Caco-2 (cell line): ENCODE measurements at regions not wholly inside any gene's neighbourhood (a gene's known extent, or its start where the extent isn't known, plus 50 kb on each side); places are given as distances from the start of the nearest gene placed in this dataset.

Experiments used
- BruUV-seq: library from RNA; stranded (reverse); fragments of 400-500 nt; replicated peaks from 2 replicates; lab custom pipeline; 2021; lab: Mats Ljungman, UMichigan
- CTCF ChIA-PET: fragments of 300-600 bp; sonication (Branson Sonifier 250); formaldehyde crosslinking; loops from one replicate; lab custom pipeline; 2022; ENCODE audit warnings: antibody characterized with exemption; lab: Charles Lee
- POLR2A ChIA-PET: fragments of 300-600 bp; sonication (Branson Sonifier 250); formaldehyde crosslinking; loops from one replicate; lab custom pipeline; 2022; ENCODE audit warnings: antibody characterized with exemption; lab: Charles Lee
- DNase-seq, 2 experiments: peaks; one replicate each; pipeline versions ENCODE4 v3.0.0 to v3.0.0-alpha.2; 2020 to 2022
- H3K27me3 ChIP-seq: replicated peaks from 2 replicates; pipeline ENCODE4 v1.6.0; 2011; ENCODE audit warnings: low read length; ENCODE audit not compliant: control insufficient read depth, insufficient read depth
- H3K36me3 ChIP-seq: 2 replicates; pipeline ENCODE4 v1.5.1; 2011; ENCODE audit warnings: low read length; ENCODE audit not compliant: control insufficient read depth, insufficient read depth
- H3K4me1 ChIP-seq: fragments of 250-450 bp; sonication (Bioruptor Pico); 2 replicates; pipeline ENCODE4 v1.5.1; 2020; ENCODE audit warnings: mild to moderate bottlenecking
- H3K4me3 ChIP-seq: 2 replicates; pipeline ENCODE4 v1.5.1; 2011; ENCODE audit warnings: low read depth, mild to moderate bottlenecking, control low read depth, low read length
- H3K9me3 ChIP-seq: fragments of 250-450 bp; sonication (Bioruptor Pico); 2 replicates; pipeline ENCODE4 v1.5.1; 2020; ENCODE audit warnings: mild to moderate bottlenecking, moderate library complexity
- H3K27ac Mint-ChIP-seq: one replicate; pipeline ENCODE4 v1.8.0; 2022; ENCODE audit warnings: mixed read lengths; ENCODE audit not compliant: unreplicated experiment
- H3K27me3 Mint-ChIP-seq: one replicate; pipeline ENCODE4 v1.8.0; 2022; ENCODE audit warnings: mixed read lengths; ENCODE audit not compliant: insufficient read depth, unreplicated experiment
- H3K36me3 Mint-ChIP-seq: one replicate; pipeline ENCODE4 v1.8.0; 2022; ENCODE audit warnings: mild to moderate bottlenecking, mixed read lengths; ENCODE audit not compliant: insufficient read depth, unreplicated experiment
- H3K4me1 Mint-ChIP-seq: one replicate; pipeline ENCODE4 v1.8.0; 2022; ENCODE audit warnings: low read depth, mixed read lengths; ENCODE audit not compliant: unreplicated experiment
- H3K4me3 Mint-ChIP-seq: one replicate; pipeline ENCODE4 v1.8.0; 2022; ENCODE audit warnings: mild to moderate bottlenecking, moderate library complexity, mixed read lengths; ENCODE audit not compliant: unreplicated experiment
- H3K9me3 Mint-ChIP-seq: one replicate; pipeline ENCODE4 v1.8.0; 2022; ENCODE audit warnings: mixed read lengths; ENCODE audit not compliant: unreplicated experiment
- CTCF ChIP-seq, 2 experiments: fragments of 200-600 bp in 1 of 2; IDR thresholded peaks; 1 replicate in 1 of 2; 2 replicates in 1 of 2; pipeline versions ENCODE4 v1.5.1 to v1.8.0; 2011 to 2022; ENCODE audit warnings: antibody characterized with exemption in 1 of 2, control low read depth in 1 of 2, inconsistent platforms in 1 of 2, low read depth in 1 of 2, low read length in 1 of 2, mild to moderate bottlenecking in 1 of 2, moderate library complexity in 1 of 2; ENCODE audit not compliant: insufficient read depth in 1 of 2, severe bottlenecking in 1 of 2, unreplicated experiment in 1 of 2
- intact Hi-C: fragments of 100-400 bp; cut with micrococcal nuclease; formaldehyde crosslinking; loops from one replicate; pipeline ENCODE4 v1.10.0; 2022; ENCODE audit not compliant: unreplicated experiment

DNA sequence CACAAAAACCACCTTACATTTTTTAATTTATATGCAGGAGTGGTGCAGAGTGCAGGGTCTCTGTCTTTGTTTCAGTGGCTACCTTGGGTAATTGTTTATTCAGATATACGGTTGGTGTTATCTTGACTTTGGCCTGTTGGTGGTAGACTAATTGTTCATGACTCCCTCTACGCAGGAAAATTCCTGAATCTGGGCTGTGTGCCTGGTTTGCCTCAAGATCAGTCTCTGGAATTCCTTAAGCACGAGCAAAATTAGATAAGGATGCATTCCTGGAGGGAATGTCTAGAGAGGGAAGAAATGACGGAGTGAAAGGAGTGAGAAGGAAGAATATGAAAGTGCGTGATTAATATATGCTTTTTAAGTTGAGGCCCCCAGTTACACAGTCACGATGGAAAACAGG lies 576.9 kb upstream of the PCDH10 start:
- Histone ChIP-seq H3K4me3 (no peak overlapping the region), H3K9me3 (no peaks in the 10 kb centered on the region), H3K27me3 (no peaks in the 10 kb centered on the region), H3K4me1 (no peaks in the 10 kb centered on the region), H3K36me3 (no peaks in the 10 kb centered on the region)
- Mint-ChIP-seq H3K9me3 (no peaks in the 10 kb centered on the region), H3K36me3 (no peaks in the 10 kb centered on the region), H3K27me3 (no peaks in the 10 kb centered on the region), H3K27ac (no peak overlapping the region), H3K4me1 (peaks cover 6% of the 10 kb centered on the region), H3K4me3 (no peak overlapping the region)
- CTCF ChIA-PET = no interaction called here
- no peak for DNase-seq
- intact Hi-C loops = no loop called here
- POLR2A ChIA-PET = no interaction called here
- no TSS peak for BruUV-seq
- TF ChIP-seq CTCF (IDR thresholded peaks at IDR 0.05; ENCODE audit: insufficient read depth in 1 of 2, low read depth in 1 of 2, low read length in 1 of 2, severe bottlenecking in 1 of 2, unreplicated experiment in 1 of 2) = no peak

- Mint-ChIP-seq H3K9me3 (no peaks in the 10 kb centered on the region), H3K4me1 (no peaks in the 10 kb centered on the region), H3K27me3 (no peaks in the 10 kb centered on the region), H3K27ac (no peak overlapping the region), H3K36me3 (no peaks in the 10 kb centered on the region), H3K4me3 (no peak overlapping the region)
- Histone ChIP-seq H3K4me1 (no peaks in the 10 kb centered on the region), H3K4me3 (no peak overlapping the region), H3K27me3 (no peaks in the 10 kb centered on the region), H3K36me3 (no peaks in the 10 kb centered on the region), H3K9me3 (no peaks in the 10 kb centered on the region)
- POLR2A ChIA-PET = no interaction called here
- no peak for DNase-seq
- CTCF ChIA-PET = no interaction called here
- no TSS peak for BruUV-seq
- TF ChIP-seq CTCF (IDR thresholded peaks at IDR 0.05; ENCODE audit: insufficient read depth in 1 of 2, low read depth in 1 of 2, low read length in 1 of 2, severe bottlenecking in 1 of 2, unreplicated experiment in 1 of 2) = no peak
- intact Hi-C loops = no loop called here
These were observed 561.5 kb upstream of the PCDH10 start for GRCh38 chr4:132587626-132588025.

- ChIA-PET CTCF (no interaction called here), POLR2A (no interaction called here)
- no TSS peak for BruUV-seq
- TF ChIP-seq CTCF (IDR thresholded peaks at IDR 0.05; ENCODE audit: insufficient read depth in 1 of 2, low read depth in 1 of 2, low read length in 1 of 2, severe bottlenecking in 1 of 2, unreplicated experiment in 1 of 2) = no peak
- Histone ChIP-seq H3K9me3 (no peaks in the 10 kb centered on the region), H3K4me3 (no peak overlapping the region), H3K36me3 (no peaks in the 10 kb centered on the region), H3K27me3 (no peaks in the 10 kb centered on the region), H3K4me1 (no peaks in the 10 kb centered on the region)
- Mint-ChIP-seq H3K27ac (no peak overlapping the region), H3K4me3 (no peak overlapping the region), H3K9me3 (no peaks in the 10 kb centered on the region), H3K36me3 (no peaks in the 10 kb centered on the region), H3K4me1 (no peaks in the 10 kb centered on the region), H3K27me3 (no peaks in the 10 kb centered on the region)
- DNase-seq = no peak
- intact Hi-C loops = no loop called here
These were observed 556.8 kb upstream of the PCDH10 start for GRCh38 chr4:132592340-132592739.
